ENCODE measurements at regions not wholly inside any gene's neighbourhood (a gene's known extent, or its start where the extent isn't known, plus 50 kb on each side); places are given as distances from the start of the nearest gene placed in this dataset.

- peaks cover 9% of the 10 kb centered on the region for H3K4me1 ChIP-seq (ENCODE audit: low read depth)
- H3K36me3 ChIP-seq, result no peaks in the 10 kb centered on the region
- H3K27ac ChIP-seq, result no peak overlapping the region
- no peaks in the 10 kb centered on the region for H3K27me3 ChIP-seq
- no peak overlapping the region for H3K4me3 ChIP-seq
- DNase-seq (ENCODE audit: low read depth in 1 of 2, low spot score in 1 of 2), result no peak
- no peak for TF ChIP-seq CTCF (IDR thresholded peaks at IDR 0.05; ENCODE audit: low read depth, low read length)
- no peaks in the 10 kb centered on the region for H3K9me3 ChIP-seq (ENCODE audit: low read depth)
These were observed 735.0 kb upstream of the PHF14 start for GRCh38 chr7:10238641-10239040.

- peak in 1 of 2 donors; percentile 21 for DNase-seq (ENCODE audit: low read depth in 1 of 2, low spot score in 1 of 2)
- Histone ChIP-seq H3K27ac (peak overlapping the region; percentile 57), H3K27me3 (no peaks in the 10 kb centered on the region), H3K4me3 (no peak overlapping the region), H3K4me1 (ENCODE audit: low read depth) (peaks cover 9% of the 10 kb centered on the region), H3K36me3 (no peaks in the 10 kb centered on the region), H3K9me3 (ENCODE audit: low read depth) (no peaks in the 10 kb centered on the region)
- TF ChIP-seq CTCF (IDR thresholded peaks at IDR 0.05; ENCODE audit: low read depth, low read length), result no peak
These were observed 733.9 kb upstream of the PHF14 start for GRCh38 chr7:10239695-10240345.

- no peak overlapping the region for H3K4me3 ChIP-seq
- no peaks in the 10 kb centered on the region for H3K9me3 ChIP-seq (ENCODE audit: low read depth)
- H3K36me3 ChIP-seq, result no peaks in the 10 kb centered on the region
- no peak for TF ChIP-seq CTCF (IDR thresholded peaks at IDR 0.05; ENCODE audit: low read depth, low read length)
- no peaks in the 10 kb centered on the region for H3K4me1 ChIP-seq (ENCODE audit: low read depth)
- no peak for DNase-seq (ENCODE audit: low read depth in 1 of 2, low spot score in 1 of 2)
- H3K27me3 ChIP-seq, result no peaks in the 10 kb centered on the region
- no peak overlapping the region for H3K27ac ChIP-seq
These were observed 728.3 kb upstream of the PHF14 start for GRCh38 chr7:10245406-10245805.

GRCh38 chr7:10257438-10257837 is 716.2 kb upstream of the PHF14 start:
- TF ChIP-seq CTCF (IDR thresholded peaks at IDR 0.05; ENCODE audit: low read depth, low read length), result no peak
- no peak for DNase-seq (ENCODE audit: low read depth in 1 of 2, low spot score in 1 of 2)
- Histone ChIP-seq H3K4me1 (ENCODE audit: low read depth) (no peaks in the 10 kb centered on the region), H3K36me3 (no peaks in the 10 kb centered on the region), H3K4me3 (no peak overlapping the region), H3K9me3 (ENCODE audit: low read depth) (no peaks in the 10 kb centered on the region), H3K27me3 (no peaks in the 10 kb centered on the region), H3K27ac (no peak overlapping the region)

GRCh38 chr7:10266976-10267375 is 706.7 kb upstream of the PHF14 start:
- Histone ChIP-seq H3K27ac (no peak overlapping the region), H3K9me3 (ENCODE audit: low read depth) (no peaks in the 10 kb centered on the region), H3K4me1 (ENCODE audit: low read depth) (no peaks in the 10 kb centered on the region), H3K36me3 (no peaks in the 10 kb centered on the region), H3K27me3 (no peaks in the 10 kb centered on the region), H3K4me3 (no peak overlapping the region)
- DNase-seq (ENCODE audit: low read depth in 1 of 2, low spot score in 1 of 2), result no peak
- no peak for TF ChIP-seq CTCF (IDR thresholded peaks at IDR 0.05; ENCODE audit: low read depth, low read length)

Measured in cardiac muscle cell (in vitro differentiated cells and primary cell).